GM06990 (cell line): ENCODE measurements at regions not wholly inside any gene's neighbourhood (a gene's known extent, or its start where the extent isn't known, plus 50 kb on each side); places are given as distances from the start of the nearest gene placed in this dataset.

Experiments used
- DNase-seq: peaks from one replicate; pipeline ENCODE4 v3.0.0-alpha.2; 2011; ENCODE audit not compliant: insufficient read length; ENCODE audit errors: extremely low read depth
- H3K27me3 ChIP-seq: replicated peaks from 2 replicates; pipeline ENCODE4 v1.6.0; 2011; ENCODE audit warnings: low read length; ENCODE audit not compliant: control insufficient read depth, insufficient read depth
- H3K36me3 ChIP-seq: 2 replicates; pipeline ENCODE4 v1.5.1; 2011; ENCODE audit warnings: low read length; ENCODE audit not compliant: control insufficient read depth, insufficient read depth
- H3K4me3 ChIP-seq: replicated peaks from 2 replicates; pipeline ENCODE4 v1.5.1; 2011; ENCODE audit warnings: low read depth, mild to moderate bottlenecking, control low read depth, low read length
- CTCF ChIP-seq: IDR thresholded peaks from 2 replicates; pipeline ENCODE4 v1.5.1; 2011; ENCODE audit warnings: low read length, control low read depth, mild to moderate bottlenecking, inconsistent platforms; ENCODE audit not compliant: insufficient read depth, poor library complexity, severe bottlenecking

DNA sequence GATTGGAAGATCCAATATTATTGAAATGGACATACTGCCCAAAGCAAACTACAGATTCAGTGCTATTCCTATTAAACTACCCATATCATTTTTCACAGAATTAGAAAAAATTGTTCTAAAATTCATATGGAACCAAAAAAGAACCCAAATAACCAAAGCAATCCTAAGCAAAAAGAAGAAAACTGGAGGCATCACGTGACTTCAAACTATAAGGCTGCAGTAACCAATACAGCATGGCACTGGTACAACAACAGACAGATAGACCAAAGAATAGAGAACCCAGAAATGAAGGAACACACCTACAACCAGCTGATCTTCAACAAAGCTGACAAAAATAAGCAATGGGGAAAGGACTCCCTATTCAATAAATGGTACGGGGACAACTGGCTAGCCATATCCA is 765.4 kb downstream of the SORCS3 start:
- no peaks in the 10 kb centered on the region for H3K27me3 ChIP-seq
- H3K36me3 ChIP-seq = no peaks in the 10 kb centered on the region
- no peak for DNase-seq
- TF ChIP-seq CTCF = no peak
- H3K4me3 ChIP-seq = no peak overlapping the region

DNA sequence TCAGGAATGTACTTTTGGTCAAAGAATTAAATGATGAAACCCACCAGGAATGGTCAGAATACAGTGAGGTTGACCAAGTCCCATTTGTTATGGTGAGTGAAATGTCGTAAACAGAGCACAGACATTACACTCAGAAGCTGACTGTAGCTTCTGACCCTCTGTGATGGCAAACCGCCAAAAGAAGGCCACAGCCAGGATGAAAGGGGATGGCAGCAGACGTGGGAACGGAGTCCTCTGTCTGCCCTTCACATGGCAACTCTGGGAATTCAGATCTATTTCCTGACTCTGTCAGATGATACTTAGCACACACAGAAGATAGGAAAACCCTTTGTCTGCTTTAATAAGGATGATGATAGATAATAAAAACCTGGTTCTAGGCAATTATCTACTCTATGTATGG is 757.1 kb downstream of the SORCS3 start:
- Histone ChIP-seq H3K27me3 (no peaks in the 10 kb centered on the region), H3K36me3 (no peaks in the 10 kb centered on the region), H3K4me3 (no peak overlapping the region)
- no peak for DNase-seq
- TF ChIP-seq CTCF = no peak

DNA sequence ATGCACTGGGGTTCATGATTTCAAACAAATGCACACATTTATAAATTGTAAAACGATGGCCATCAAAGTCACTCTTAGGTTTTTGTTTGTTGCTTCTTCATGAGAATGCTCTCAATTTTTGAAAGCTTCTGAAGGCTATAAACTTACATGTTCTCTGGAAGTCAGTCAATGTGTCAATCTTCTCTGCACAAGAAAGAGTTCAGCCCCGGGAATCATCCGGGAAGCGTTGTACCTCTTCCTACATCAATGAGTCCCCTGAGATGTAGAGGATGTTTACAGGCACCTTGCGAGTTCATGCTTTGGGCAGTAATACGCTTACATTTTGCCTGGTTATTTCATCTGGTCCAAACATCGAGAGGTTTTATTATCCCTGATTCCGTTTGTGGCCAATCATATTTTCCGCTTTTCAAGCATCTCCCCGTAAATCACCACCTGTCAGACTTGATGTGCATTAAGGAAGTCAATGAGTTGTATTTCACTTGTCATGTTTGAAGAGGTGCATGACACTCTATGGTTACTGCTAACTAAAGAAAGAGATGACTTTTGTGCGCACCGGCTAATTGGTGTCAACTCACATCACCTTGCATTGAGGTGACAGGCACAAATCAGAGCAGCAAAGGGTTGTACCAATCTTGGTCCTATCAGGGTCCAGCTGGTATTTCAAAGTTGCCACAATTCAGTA is 750.7 kb downstream of the SORCS3 start:
- no peak for DNase-seq
- H3K36me3 ChIP-seq = no peaks in the 10 kb centered on the region
- no peaks in the 10 kb centered on the region for H3K27me3 ChIP-seq
- H3K4me3 ChIP-seq = no peak overlapping the region
- no peak for TF ChIP-seq CTCF

GRCh38 chr10:105387971-105388370 is 746.9 kb downstream of the SORCS3 start:
- DNase-seq = no peak
- Histone ChIP-seq H3K4me3 (no peak overlapping the region), H3K36me3 (no peaks in the 10 kb centered on the region), H3K27me3 (no peaks in the 10 kb centered on the region)
- no peak for TF ChIP-seq CTCF

- no peaks in the 10 kb centered on the region for H3K27me3 ChIP-seq
- TF ChIP-seq CTCF = no peak
- no peaks in the 10 kb centered on the region for H3K36me3 ChIP-seq
- no peak for DNase-seq
- no peak overlapping the region for H3K4me3 ChIP-seq
Observed at GRCh38 chr10:105383978-105384377, 742.9 kb downstream of the SORCS3 start.

DNA sequence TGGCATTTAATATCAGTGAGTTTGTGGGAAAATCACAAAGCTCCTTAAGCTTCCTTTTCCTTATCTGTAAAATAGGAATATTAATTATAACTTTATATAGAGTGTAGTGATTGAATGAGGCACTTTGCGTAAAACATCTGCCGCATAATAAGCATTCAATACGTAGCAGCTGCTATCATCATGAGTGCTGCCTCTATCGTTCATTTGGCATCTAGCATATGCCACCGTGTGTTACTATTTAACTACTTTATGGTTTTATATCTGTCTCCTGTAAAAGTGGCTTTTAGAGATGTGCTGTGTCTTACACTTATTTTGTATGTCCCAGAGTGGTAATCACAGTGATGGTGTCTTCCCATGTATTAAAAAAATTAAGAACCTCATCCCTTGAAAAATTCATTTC is 729.6 kb downstream of the SORCS3 start:
- Histone ChIP-seq H3K4me3 (no peak overlapping the region), H3K27me3 (no peaks in the 10 kb centered on the region), H3K36me3 (no peaks in the 10 kb centered on the region)
- no peak for DNase-seq
- TF ChIP-seq CTCF = no peak
